ENCODE measurements at regions not wholly inside any gene's neighbourhood (a gene's known extent, or its start where the extent isn't known, plus 50 kb on each side); places are given as distances from the start of the nearest gene placed in this dataset.
"Not testable (repeated sequence)": the region's sequence is repeated elsewhere in the genome, so short reads cannot be mapped to it uniquely, and the experiment has no call there.

GRCh38 chr10:63783882-63784281 is 262.7 kb downstream of the REEP3 start:
- DNase-seq (ENCODE audit: low read depth), result no peak

DNA sequence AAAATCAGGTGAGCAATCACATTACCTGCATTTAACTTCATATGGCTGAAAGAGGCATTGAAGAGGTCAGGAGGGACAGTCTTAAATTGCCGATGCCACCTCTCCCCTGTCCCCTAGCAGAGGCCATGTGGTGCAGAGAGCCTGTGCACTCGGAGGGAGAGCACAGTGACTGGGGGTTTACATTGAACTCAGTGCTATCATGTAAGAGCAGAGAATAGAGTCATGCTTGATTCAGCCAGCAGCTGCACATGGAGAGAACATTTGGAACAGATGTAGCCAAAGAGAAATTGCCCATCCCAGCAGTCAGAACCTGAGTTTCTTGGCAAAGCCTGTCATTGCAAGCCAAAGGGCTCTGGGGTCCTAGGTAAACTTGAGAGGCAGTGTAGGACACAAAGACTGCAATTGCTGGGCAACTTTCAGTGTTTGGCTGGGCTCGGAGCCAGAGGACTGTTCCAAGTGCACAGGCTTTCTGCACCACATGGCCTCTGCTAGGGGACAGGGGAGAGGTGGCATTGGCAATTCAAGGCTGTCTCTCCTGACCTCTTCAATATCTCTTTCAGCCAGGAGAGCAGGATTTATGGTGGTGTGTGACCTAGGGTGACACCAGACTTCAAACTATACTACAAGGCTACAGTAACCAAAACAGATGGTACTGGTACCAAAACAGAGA is 267.1 kb downstream of the REEP3 start:
- no peak for DNase-seq (ENCODE audit: low read depth)

DNA sequence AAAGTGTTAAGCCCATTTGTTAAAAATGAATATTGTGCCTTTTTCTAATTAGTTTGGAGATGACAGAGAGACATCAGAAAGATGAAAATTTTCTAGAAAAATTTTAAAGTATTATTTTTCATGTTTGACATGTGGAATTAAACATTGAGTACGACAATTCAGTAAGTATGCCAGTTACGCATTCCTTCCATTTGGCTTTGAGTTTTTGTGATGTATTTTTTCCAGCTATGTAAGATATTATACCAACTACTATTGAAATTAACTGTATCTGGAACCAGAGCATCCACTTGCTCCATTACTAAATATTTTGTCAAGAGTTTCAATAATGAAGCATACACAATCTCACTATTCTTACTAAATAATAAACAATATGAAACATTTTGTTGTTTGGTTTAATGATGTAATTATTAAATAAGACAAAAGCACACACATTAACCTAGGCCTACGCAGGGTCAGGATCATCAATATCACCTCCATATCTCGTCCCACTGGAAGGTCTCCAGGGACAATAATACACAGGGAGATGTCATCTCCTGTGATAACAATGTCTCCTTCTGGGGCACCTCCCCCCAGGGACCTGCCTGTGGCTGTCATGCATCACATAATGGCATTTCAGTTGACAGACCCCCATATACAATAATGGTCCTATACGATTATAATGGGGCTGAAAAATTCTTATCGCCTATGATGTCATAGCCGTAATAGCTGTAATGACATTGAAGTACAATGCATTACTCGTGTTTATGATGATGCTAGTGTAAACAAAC is 274.1 kb downstream of the REEP3 start:
- no peak for DNase-seq (ENCODE audit: low read depth)

DNA sequence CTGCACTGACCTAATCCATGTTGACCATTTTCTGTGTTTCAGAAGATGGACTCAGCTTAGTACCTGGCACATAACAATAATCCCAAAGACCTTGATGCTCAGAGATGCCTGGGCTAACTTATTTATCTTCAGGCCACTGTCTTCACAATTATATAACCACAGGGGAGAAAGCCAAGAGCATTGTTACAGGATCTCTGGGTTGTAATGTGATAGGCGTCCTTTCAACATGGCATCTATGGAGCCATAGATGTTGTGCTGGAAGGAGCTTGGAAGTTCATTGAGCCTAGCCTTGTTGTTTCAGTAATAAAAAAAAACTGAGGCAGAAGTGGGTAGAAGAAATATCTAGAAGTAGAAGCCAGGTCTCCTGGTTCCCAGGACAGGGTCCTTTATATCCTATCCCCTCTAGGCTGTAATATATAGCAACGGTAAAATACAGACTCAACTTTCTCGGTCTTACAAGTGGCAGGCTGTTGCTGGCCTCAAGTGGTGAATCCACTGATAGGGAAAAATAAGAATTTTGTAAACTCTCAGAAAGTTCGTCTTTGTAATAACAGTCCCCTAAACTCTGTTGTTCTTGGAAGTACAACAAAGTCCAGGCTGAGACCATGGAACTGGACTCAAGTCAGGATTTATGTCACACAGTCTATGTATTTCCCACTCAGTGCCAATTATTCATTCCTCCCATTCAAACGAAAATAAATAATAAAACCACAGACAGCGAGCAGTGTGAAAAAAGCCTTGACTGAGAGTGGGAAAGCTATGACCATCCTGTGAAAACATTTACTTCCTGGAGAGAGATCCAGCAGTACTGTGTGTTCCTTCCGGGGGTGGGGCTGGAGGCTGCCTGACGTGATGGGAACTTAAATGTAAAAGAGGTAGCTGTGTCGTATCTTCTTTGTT is 277.6 kb downstream of the REEP3 start:
- no peak for DNase-seq (ENCODE audit: low read depth)

DNA sequence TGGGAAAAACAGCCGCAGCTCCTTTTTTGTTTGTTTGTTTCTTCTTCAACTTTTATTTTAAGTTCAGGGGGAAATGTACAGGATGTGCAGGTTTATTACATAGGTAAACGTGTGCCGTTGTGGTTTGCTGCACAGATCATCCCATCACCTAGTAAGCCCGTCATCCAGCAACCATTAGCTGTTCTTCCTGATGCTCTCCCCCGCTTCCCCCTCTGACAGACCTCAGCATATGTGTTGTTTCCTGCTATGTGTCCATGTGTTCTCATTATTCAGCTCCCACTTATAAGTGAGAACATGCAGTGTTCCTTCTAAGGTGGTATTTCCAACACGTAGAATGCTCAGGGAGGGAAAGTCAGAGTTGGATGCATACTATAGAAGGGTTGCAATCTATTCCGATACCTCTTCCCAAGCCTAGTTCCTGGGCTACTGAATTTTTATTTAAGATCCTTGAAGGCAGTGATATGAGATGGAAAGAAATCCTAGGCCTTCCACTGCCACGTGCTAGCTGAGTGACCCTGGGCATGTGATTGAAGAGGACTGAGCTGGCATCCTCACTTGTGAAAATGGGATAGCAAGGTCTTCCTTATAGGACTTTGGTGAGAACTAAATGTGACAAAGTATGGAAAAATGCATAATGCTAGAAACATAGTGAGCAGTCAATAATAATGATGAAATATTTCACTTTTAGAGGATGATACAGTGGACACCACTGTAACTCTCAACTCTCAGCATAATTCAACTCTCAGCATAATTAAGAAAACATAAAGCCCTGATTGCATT is 278.5 kb downstream of the REEP3 start:
- no peak for DNase-seq (ENCODE audit: low read depth)

GRCh38 chr10:63801166-63801565 is 280.0 kb downstream of the REEP3 start:
- no peak for DNase-seq (ENCODE audit: low read depth)

GRCh38 chr10:63806330-63806729 is 285.1 kb downstream of the REEP3 start:
- DNase-seq (ENCODE audit: low read depth), result no peak

- no peak for DNase-seq (ENCODE audit: low read depth)
These were observed 291.3 kb downstream of the REEP3 start for GRCh38 chr10:63812501-63812900.

DNA sequence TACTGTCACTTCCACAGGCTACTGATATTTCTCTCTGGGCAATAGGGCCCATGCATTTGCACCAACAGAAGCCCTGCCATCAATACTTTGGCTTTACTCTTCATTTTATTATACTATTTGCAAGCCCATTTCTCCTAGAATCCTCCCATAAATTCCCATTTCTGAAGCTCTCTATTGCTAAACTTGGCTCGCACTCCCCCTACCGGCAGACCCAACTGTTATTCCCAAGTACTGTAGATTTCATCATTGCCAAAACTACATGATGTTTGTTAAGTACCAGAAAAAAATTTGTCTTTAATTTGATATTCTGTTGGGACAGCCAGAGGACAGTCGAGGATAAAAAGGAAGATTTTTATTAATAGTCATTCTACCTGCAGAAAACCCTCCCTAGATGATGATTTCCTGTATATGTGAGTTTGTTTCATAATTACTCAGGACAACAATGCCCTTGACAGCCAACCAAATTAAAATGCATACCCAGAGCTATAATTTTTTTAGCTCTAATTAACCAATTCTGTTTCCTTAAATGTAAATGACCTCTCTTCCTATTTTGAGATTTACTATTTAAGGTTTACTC is 298.6 kb downstream of the REEP3 start:
- no peak for DNase-seq (ENCODE audit: low read depth)

DNA sequence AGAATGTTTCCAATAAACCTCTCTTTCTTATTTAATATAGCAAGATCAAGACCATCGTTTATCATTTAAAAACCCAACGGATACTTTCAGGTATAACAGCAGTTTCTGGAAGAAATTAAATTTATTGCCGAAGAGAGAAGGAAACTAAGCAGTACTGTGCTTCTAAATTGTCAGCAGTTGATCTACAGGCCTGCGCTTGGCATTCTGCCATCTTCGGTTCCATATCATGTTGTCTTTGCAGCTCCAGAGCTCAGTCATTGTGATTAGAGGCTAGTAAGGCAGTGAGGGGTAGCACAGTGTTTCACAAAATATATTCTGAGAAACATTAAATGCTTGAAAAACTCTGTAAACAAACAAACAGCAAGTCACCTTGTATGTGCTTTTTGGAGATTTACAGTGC is 301.3 kb downstream of the REEP3 start:
- no peak for DNase-seq (ENCODE audit: low read depth)

GRCh38 chr10:63825111-63825510 is 303.9 kb downstream of the REEP3 start:
- no peak for DNase-seq (ENCODE audit: low read depth)

DNA sequence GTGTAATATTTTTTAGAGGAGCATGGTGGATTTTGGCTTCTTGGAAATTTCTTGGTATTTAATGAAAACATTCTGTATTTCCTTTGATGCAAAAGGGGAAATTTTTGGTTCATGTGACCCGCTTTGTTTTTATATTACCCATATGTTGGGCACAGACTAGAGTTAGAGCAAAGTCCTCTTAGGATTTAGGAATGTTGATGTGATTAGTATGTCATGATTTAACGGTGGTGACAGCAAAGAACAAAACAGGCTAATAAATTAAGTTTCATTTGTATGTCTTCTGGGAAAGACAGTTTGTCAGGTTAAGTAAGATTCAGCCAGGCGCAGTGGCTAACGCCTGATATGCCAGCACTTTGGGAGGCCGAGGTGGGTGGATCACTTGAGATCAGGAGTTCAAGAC is 304.6 kb downstream of the REEP3 start:
- DNase-seq (ENCODE audit: low read depth), result no peak

GRCh38 chr10:63827018-63827417 is 305.8 kb downstream of the REEP3 start:
- DNase-seq (ENCODE audit: low read depth), result not testable (repeated sequence)

- DNase-seq (ENCODE audit: low read depth), result no peak
These were observed 307.8 kb downstream of the REEP3 start for GRCh38 chr10:63829020-63829419.

DNA sequence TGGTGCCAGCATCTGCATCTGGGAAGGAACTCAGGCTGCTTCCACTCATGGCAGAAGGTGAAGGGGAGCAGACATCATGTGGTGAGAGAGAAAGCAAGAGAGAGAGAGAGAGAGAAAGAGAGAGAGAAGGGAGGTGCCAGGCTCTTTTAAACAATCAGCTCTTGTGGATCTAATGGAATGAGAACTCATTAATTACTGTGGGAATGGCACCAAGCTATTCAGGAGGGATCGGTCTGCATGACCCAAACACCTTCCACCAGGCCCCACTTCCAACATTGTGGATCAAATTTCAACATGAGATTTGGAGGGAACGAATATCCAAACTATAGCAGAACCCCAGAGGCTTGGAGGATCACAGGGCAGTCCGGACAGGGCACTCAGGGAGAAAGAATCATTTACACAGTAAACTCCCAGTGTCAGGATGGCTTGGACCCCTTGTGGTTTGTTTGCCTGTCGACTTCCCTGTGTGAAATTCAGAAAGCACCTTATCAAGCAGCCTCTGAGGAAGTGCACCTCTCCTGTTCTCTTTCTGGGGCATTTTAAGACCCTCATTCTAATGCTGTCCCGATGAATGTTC is 308.5 kb downstream of the REEP3 start:
- no peak for DNase-seq (ENCODE audit: low read depth)

GRCh38 chr10:63832686-63833085 is 311.5 kb downstream of the REEP3 start:
- no peak for DNase-seq (ENCODE audit: low read depth)

DNA sequence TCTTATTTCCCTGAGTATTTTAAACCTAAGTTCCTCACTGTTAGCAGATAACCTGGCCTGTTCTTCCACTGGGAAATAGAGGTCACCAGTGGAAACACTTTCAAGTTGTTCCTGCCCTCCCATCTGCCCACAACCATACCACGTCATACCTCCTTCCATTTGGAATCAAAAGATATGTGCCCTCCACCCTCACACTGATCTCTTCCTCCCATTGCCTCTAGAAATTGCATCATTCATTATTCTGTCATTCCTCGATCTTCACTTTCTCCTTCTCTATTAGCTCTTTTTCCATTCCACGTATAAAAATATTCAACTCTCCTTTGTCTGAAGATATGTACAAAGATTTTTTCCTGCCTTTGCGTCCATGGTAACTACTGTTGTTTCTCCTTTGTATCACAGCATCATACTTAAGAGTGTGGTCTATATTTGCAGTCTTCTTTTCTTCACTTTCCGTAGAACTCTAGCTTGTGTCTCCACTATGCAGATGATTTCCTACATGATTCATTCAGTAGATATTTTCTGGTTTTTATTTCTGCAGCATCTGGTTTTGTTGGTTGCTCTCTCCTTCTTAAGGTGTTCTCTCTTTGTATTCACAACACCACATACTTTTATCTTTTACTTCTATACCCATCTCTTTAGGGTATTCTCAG is 312.3 kb downstream of the REEP3 start:
- no peak for DNase-seq (ENCODE audit: low read depth)

DNA sequence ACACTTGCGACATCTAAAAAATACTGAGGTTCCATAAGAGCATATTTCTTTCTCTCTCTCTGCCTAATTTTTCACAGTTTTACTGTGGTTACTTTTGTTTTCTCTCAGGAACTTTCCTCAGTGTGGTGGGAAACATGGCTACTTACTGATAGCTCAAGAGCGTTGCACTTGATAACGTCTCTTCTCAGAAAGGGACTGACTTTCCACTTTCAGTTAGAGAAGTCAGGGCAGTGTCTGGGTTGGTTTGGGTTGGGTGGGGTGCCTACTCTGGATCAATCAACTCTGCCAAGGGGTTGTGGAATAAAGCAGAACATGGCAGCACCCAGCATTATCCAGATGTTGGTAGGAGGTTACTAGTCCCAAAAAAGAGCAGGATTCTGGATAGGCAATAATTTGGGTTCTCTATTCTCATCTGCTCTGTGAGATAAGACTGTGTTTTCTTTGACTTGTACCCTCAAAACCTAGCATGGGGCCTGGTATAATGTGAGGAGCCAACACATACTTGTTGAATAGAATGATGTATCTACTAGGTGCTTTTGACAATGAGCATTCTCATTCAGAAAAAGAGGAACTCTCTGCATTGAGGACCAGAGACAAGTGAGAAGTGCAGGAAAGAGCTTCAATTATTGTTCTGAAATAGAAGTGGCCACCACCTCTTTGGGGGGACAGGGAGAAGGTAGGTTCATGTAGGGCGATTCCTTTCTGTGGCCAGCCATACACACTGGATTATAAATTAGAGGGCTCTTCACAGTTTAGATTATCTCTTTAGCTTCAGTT is 315.7 kb downstream of the REEP3 start:
- no peak for DNase-seq (ENCODE audit: low read depth)

- DNase-seq (ENCODE audit: low read depth), result no peak
These were observed 320.6 kb downstream of the REEP3 start for GRCh38 chr10:63841761-63842160.

GRCh38 chr10:63843107-63843506 is 321.9 kb downstream of the REEP3 start:
- DNase-seq (ENCODE audit: low read depth), result no peak
